A673 (cell line): ENCODE measurements at regions not wholly inside any gene's neighbourhood (a gene's known extent, or its start where the extent isn't known, plus 50 kb on each side); places are given as distances from the start of the nearest gene placed in this dataset.

Experiments used
- BruUV-seq: library from RNA; stranded (reverse); fragments of 400-500 nt; replicated peaks from 2 replicates; lab custom pipeline; 2021; lab: Mats Ljungman, UMichigan
- CTCF ChIA-PET: fragments of 300-600 bp; sonication (Branson Sonifier 250); formaldehyde crosslinking; loops from one replicate; lab custom pipeline; 2022; ENCODE audit warnings: antibody characterized with exemption; lab: Charles Lee
- POLR2A ChIA-PET: fragments of 300-600 bp; sonication (Branson Sonifier 250); formaldehyde crosslinking; loops from one replicate; lab custom pipeline; 2022; ENCODE audit warnings: antibody characterized with exemption; ENCODE audit not compliant: low non-redundant PET; lab: Charles Lee
- DNase-seq: peaks from one replicate; pipeline ENCODE4 v3.0.0-alpha.2; 2015; ENCODE audit warnings: low spot score
- H3K27ac ChIP-seq: fragments of 200-600 bp; sonication (generic); 2 replicates; pipeline ENCODE4 v1.5.1; 2016; ENCODE audit warnings: mixed run types, low read depth, mild to moderate bottlenecking, mixed read lengths, antibody characterized with exemption, low read length; ENCODE audit not compliant: poor library complexity, severe bottlenecking
- H3K27me3 ChIP-seq: fragments of 200-600 bp; sonication (generic); replicated peaks from 2 replicates; pipeline ENCODE4 v1.6.1; 2017; ENCODE audit warnings: mixed run types, low read depth, mild to moderate bottlenecking, mixed read lengths, antibody characterized with exemption, low read length; ENCODE audit not compliant: insufficient read depth, poor library complexity
- H3K36me3 ChIP-seq: fragments of 200-600 bp; sonication (generic); 2 replicates; pipeline ENCODE4 v1.6.1; 2016; ENCODE audit warnings: mixed run types, mild to moderate bottlenecking, mixed read lengths, antibody characterized with exemption, low read length; ENCODE audit not compliant: insufficient read depth, poor library complexity, severe bottlenecking
- H3K4me1 ChIP-seq: fragments of 200-600 bp; sonication (generic); 2 replicates; pipeline ENCODE4 v1.6.1; 2017; ENCODE audit warnings: mixed run types, mild to moderate bottlenecking, mixed read lengths, antibody characterized with exemption, low read length; ENCODE audit not compliant: insufficient read depth, poor library complexity, severe bottlenecking
- H3K4me3 ChIP-seq: fragments of 200-600 bp; sonication (generic); 2 replicates; pipeline ENCODE4 v1.5.1; 2016; ENCODE audit warnings: low read depth, mixed run types, mild to moderate bottlenecking, mixed read lengths, low read length; ENCODE audit not compliant: poor library complexity, severe bottlenecking
- H3K9me3 ChIP-seq: fragments of 200-600 bp; sonication (generic); 2 replicates; pipeline ENCODE4 v1.6.1; 2016; ENCODE audit warnings: mixed run types, low read depth, mild to moderate bottlenecking, mixed read lengths, antibody characterized with exemption, low read length; ENCODE audit not compliant: poor library complexity, severe bottlenecking
- CTCF ChIP-seq: fragments of 300-800, 200-600 bp; sonication (generic); conservative IDR thresholded peaks from 2 replicates; pipeline ENCODE4 v1.5.1; 2017; ENCODE audit warnings: low read depth, mild to moderate bottlenecking, antibody characterized with exemption, low read length, moderate library complexity, mixed read lengths
- EZH2 ChIP-seq: fragments of 200-600 bp; sonication (generic); IDR thresholded peaks from 2 replicates; pipeline ENCODE4 v1.6.1; 2017; ENCODE audit warnings: borderline replicate concordance, low read depth, mild to moderate bottlenecking, mixed read lengths, antibody characterized with exemption, low read length; ENCODE audit not compliant: poor library complexity, severe bottlenecking
- intact Hi-C: fragments of 100-400 bp; cut with micrococcal nuclease; formaldehyde crosslinking; loops from one replicate; pipeline ENCODE4 v1.10.0; 2022; ENCODE audit not compliant: unreplicated experiment

- DNase-seq = peak; percentile 63
- peaks cover 48% of the 10 kb centered on the region for H3K4me1 ChIP-seq
- TF ChIP-seq CTCF = no peak
- TF ChIP-seq EZH2 = no peak
- intact Hi-C loops = loop anchor here (2.0 to 5.0 kb wide), 2 partner anchors 22 to 64 kb away; no protein-coding TSS in a partner anchor
- H3K27ac ChIP-seq = peak overlapping the region; percentile 84
- H3K36me3 ChIP-seq = no peaks in the 10 kb centered on the region
- H3K4me3 ChIP-seq = no peak overlapping the region
- POLR2A ChIA-PET = interaction anchor here (0.7 kb wide), 1 partner anchor 1980 kb away, joined by 5 read pairs; no protein-coding TSS in a partner anchor
- no TSS peak for BruUV-seq
- no peaks in the 10 kb centered on the region for H3K27me3 ChIP-seq
- H3K9me3 ChIP-seq = no peaks in the 10 kb centered on the region
- CTCF ChIA-PET = no interaction called here
Measured at GRCh38 chr5:142386137-142387023, 61.6 kb upstream of the SPRY4 start.

DNA sequence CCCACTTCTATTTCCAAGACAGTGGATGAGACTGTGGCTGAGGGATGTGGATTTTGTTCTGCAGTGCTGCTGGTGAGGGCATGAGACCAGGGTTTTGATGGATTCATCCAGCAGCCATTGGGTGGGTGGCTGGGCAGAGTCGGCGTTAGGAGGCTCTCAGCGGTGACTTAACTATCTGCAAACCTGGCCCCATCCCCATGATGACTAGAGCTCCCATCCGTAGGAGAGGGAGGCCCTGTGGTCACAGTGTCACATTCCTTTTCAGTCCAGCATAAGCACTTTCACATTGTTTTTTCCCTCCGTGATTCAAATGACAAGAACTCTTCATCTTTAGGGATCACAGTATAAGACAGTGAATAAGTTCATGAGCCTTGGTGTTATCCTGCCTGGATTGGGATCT is 60.4 kb upstream of the SPRY4 start:
- CTCF ChIA-PET = no interaction called here
- Histone ChIP-seq H3K36me3 (no peaks in the 10 kb centered on the region), H3K27ac (no peak overlapping the region), H3K27me3 (no peaks in the 10 kb centered on the region), H3K4me3 (no peak overlapping the region), H3K4me1 (peaks cover 36% of the 10 kb centered on the region), H3K9me3 (no peaks in the 10 kb centered on the region)
- POLR2A ChIA-PET = no interaction called here
- BruUV-seq = no TSS peak
- TF ChIP-seq EZH2 (no peak), CTCF (no peak)
- no peak for DNase-seq
- intact Hi-C loops = loop anchor here (5.0 kb wide), 1 partner anchor 63 kb away; no protein-coding TSS in a partner anchor

- DNase-seq = no peak
- no TSS peak for BruUV-seq
- Histone ChIP-seq H3K36me3 (no peaks in the 10 kb centered on the region), H3K4me3 (no peak overlapping the region), H3K4me1 (peaks cover 26% of the 10 kb centered on the region), H3K27me3 (no peaks in the 10 kb centered on the region), H3K27ac (no peak overlapping the region), H3K9me3 (no peaks in the 10 kb centered on the region)
- ChIA-PET CTCF (no interaction called here), POLR2A (no interaction called here)
- intact Hi-C loops = no loop called here
- TF ChIP-seq EZH2 = no peak
- no peak for TF ChIP-seq CTCF
Measured at GRCh38 chr5:142384014-142384413, 59.2 kb upstream of the SPRY4 start.
